ENCODE measurements at regions not wholly inside any gene's neighbourhood (a gene's known extent, or its start where the extent isn't known, plus 50 kb on each side); places are given as distances from the start of the nearest gene placed in this dataset.

GRCh38 chr11:120023551-120023950, 114.4 kb downstream of the TRIM29 start:
- CTCF ChIA-PET: interaction anchor here (0.6 kb wide), 1 partner anchor 30 kb away, joined by 3 read pairs; no protein-coding TSS in a partner anchor
- 0 out of 2 replicates have a peak, but pooled peaks cover 1% of the 10 kb centered on the region for H3K27me3 ChIP-seq (replicated peaks; ENCODE audit: control insufficient read depth, insufficient read depth, low read length)

DNA sequence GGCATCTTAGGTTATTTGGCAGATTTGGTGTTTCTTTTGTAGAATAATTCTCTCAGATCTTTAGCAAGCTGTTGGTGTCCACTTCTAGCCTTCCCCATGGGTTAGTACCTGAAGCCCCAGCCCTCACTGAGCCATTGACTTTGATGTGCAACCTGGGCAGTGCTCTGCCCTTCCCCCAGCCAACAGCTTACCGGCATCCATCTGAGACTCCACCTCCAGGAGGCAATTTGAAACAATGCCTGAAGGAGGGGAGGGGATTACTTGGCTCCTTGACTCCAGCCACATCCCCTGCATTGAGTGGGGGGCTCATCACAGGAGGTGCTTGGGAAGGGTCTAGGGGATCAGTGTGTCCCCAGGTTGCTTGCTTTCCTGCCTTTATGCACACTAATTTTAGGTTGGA, 114.8 kb downstream of the TRIM29 start:
- TF ChIP-seq, protein P1, sequence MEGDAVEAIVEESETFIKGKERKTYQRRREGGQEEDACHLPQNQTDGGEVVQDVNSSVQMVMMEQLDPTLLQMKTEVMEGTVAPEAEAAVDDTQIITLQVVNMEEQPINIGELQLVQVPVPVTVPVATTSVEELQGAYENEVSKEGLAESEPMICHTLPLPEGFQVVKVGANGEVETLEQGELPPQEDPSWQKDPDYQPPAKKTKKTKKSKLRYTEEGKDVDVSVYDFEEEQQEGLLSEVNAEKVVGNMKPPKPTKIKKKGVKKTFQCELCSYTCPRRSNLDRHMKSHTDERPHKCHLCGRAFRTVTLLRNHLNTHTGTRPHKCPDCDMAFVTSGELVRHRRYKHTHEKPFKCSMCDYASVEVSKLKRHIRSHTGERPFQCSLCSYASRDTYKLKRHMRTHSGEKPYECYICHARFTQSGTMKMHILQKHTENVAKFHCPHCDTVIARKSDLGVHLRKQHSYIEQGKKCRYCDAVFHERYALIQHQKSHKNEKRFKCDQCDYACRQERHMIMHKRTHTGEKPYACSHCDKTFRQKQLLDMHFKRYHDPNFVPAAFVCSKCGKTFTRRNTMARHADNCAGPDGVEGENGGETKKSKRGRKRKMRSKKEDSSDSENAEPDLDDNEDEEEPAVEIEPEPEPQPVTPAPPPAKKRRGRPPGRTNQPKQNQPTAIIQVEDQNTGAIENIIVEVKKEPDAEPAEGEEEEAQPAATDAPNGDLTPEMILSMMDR (IDR thresholded peaks at IDR 0.05; ENCODE audit: insufficient read depth in 1 of 2, low read depth in 1 of 2, low read length in 1 of 2, severe bottlenecking in 1 of 2, unreplicated experiment in 1 of 2): no peak
- intact Hi-C loops (cut with micrococcal nuclease; ENCODE audit: unreplicated experiment): no loop called here
- Histone ChIP-seq H3K4me1 (no peaks in the 10 kb centered on the region), H3K4me3 (ENCODE audit: low read depth, low read length) (no peak overlapping the region), H3K27me3 (replicated peaks; ENCODE audit: control insufficient read depth, insufficient read depth, low read length) (no peaks in the 10 kb centered on the region), H3K36me3 (ENCODE audit: control insufficient read depth, insufficient read depth, low read length) (no peaks in the 10 kb centered on the region), H3K9me3 (no peaks in the 10 kb centered on the region; the same call in 1 of the 2 replicates)
- no peak for DNase-seq
- peaks cover 7% of the 10 kb centered on the region for H3K4me1 Mint-ChIP-seq (ENCODE audit: low read depth, unreplicated experiment)
- no peak overlapping the region for H3K27ac Mint-ChIP-seq (ENCODE audit: unreplicated experiment)
- no TSS peak for BruUV-seq (replicated peaks)
- ChIA-PET CTCF (interaction anchor here (0.6 kb wide), 2 partner anchors 10 to 30 kb away, joined by 3 to 7 read pairs; no protein-coding TSS in a partner anchor), POLR2A (no interaction called here)
- peaks cover 8% of the 10 kb centered on the region for H3K27me3 Mint-ChIP-seq (ENCODE audit: insufficient read depth, unreplicated experiment)
- H3K36me3 Mint-ChIP-seq (ENCODE audit: insufficient read depth, unreplicated experiment): no peaks in the 10 kb centered on the region
- no peaks in the 10 kb centered on the region for H3K9me3 Mint-ChIP-seq (ENCODE audit: unreplicated experiment)
- no peak overlapping the region for H3K4me3 Mint-ChIP-seq (ENCODE audit: unreplicated experiment)

More at GRCh38 chr11:120023551-120023950, 114.4 kb downstream of the TRIM29 start:
- H3K4me3 ChIP-seq (ENCODE audit: low read depth, low read length): no peak overlapping the region
- Mint-ChIP-seq H3K27ac (ENCODE audit: unreplicated experiment) (no peak overlapping the region), H3K9me3 (ENCODE audit: unreplicated experiment) (no peaks in the 10 kb centered on the region), H3K4me3 (ENCODE audit: unreplicated experiment) (no peak overlapping the region), H3K27me3 (ENCODE audit: insufficient read depth, unreplicated experiment) (peaks cover 12% of the 10 kb centered on the region), H3K36me3 (ENCODE audit: insufficient read depth, unreplicated experiment) (no peaks in the 10 kb centered on the region), H3K4me1 (ENCODE audit: low read depth, unreplicated experiment) (peaks cover 7% of the 10 kb centered on the region)
- H3K4me1 ChIP-seq: no peaks in the 10 kb centered on the region
- no peaks in the 10 kb centered on the region; the same call in 1 of the 2 replicates for H3K9me3 ChIP-seq
- POLR2A ChIA-PET: no interaction called here
- intact Hi-C loops (cut with micrococcal nuclease; ENCODE audit: unreplicated experiment): no loop called here
- TF ChIP-seq, protein P1 (IDR thresholded peaks at IDR 0.05; ENCODE audit: insufficient read depth in 1 of 2, low read depth in 1 of 2, low read length in 1 of 2, severe bottlenecking in 1 of 2, unreplicated experiment in 1 of 2): no peak
- H3K36me3 ChIP-seq (ENCODE audit: control insufficient read depth, insufficient read depth, low read length): no peaks in the 10 kb centered on the region
- DNase-seq: no peak
- BruUV-seq (replicated peaks): no TSS peak

DNA sequence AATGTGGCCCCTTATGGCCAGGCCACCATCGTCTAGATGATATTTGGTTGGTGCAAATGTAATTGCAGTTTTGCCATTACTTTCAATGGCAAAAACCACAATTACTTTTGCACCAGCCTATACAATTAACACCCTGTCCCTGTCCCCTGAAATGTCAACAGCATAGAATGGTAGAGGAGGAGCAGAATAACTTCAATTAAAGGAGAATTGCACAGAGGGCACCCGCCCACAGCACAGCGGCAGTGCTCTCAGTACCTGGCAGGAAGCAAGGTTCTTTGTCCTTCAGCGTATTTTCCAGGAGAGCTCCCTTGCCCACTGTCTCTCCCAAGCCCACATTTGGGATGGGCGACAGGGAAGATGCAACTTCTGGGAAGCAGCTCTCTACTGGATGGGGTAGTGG, 115.3 kb downstream of the TRIM29 start:
- peaks cover 7% of the 10 kb centered on the region for H3K4me1 Mint-ChIP-seq (ENCODE audit: low read depth, unreplicated experiment)
- Histone ChIP-seq H3K4me3 (ENCODE audit: low read depth, low read length) (no peak overlapping the region), H3K9me3 (no peaks in the 10 kb centered on the region; the same call in 1 of the 2 replicates), H3K27me3 (replicated peaks; ENCODE audit: control insufficient read depth, insufficient read depth, low read length) (no peaks in the 10 kb centered on the region), H3K36me3 (ENCODE audit: control insufficient read depth, insufficient read depth, low read length) (no peaks in the 10 kb centered on the region), H3K4me1 (no peaks in the 10 kb centered on the region)
- CTCF ChIA-PET: interaction anchor here (0.6 kb wide), 1 partner anchor 10 kb away, joined by 7 read pairs; no protein-coding TSS in a partner anchor
- H3K4me3 Mint-ChIP-seq (ENCODE audit: unreplicated experiment): no peak overlapping the region
- intact Hi-C loops (cut with micrococcal nuclease; ENCODE audit: unreplicated experiment): no loop called here
- no TSS peak for BruUV-seq (replicated peaks)
- H3K27me3 Mint-ChIP-seq (ENCODE audit: insufficient read depth, unreplicated experiment): peaks cover 7% of the 10 kb centered on the region
- no peak overlapping the region for H3K27ac Mint-ChIP-seq (ENCODE audit: unreplicated experiment)
- H3K9me3 Mint-ChIP-seq (ENCODE audit: unreplicated experiment): no peaks in the 10 kb centered on the region
- H3K36me3 Mint-ChIP-seq (ENCODE audit: insufficient read depth, unreplicated experiment): no peaks in the 10 kb centered on the region
- TF ChIP-seq, protein P1 (IDR thresholded peaks at IDR 0.05; ENCODE audit: insufficient read depth in 1 of 2, low read depth in 1 of 2, low read length in 1 of 2, severe bottlenecking in 1 of 2, unreplicated experiment in 1 of 2): no peak
- POLR2A ChIA-PET: no interaction called here
- DNase-seq: no peak

All from Caco-2 (cell line).